ENCODE measurements at regions not wholly inside any gene's neighbourhood (a gene's known extent, or its start where the extent isn't known, plus 50 kb on each side); places are given as distances from the start of the nearest gene placed in this dataset.

DNA sequence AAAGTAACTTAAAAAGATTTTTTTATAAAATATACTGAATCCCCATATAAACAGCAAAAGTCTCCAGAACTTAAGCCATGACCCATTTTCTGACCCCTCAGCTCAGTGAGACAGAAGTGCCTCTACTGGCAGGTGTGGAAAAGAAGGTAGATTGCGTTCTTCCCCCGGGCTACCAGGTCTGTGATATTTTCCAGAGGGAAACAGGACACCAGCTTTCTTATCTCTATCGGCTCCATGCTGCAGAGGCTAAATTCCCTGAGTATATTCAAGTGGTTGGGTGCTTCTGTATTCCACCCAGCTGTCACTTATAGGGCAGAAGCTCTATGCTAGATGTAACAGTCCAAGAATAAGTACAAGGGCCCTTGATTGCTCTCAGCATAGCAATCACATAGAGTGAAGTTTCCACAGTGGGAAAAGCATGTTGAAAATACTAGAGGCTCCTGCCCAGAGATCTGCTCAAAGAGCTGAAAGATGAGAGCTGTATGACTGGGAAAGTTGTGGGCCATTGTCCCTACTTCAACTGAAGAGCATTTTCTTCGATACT lies 687.3 kb downstream of the CDH11 start:
- H3K27ac Mint-ChIP-seq, result no peak overlapping the region
- intact Hi-C loops (cut with micrococcal nuclease), result no loop called here

DNA sequence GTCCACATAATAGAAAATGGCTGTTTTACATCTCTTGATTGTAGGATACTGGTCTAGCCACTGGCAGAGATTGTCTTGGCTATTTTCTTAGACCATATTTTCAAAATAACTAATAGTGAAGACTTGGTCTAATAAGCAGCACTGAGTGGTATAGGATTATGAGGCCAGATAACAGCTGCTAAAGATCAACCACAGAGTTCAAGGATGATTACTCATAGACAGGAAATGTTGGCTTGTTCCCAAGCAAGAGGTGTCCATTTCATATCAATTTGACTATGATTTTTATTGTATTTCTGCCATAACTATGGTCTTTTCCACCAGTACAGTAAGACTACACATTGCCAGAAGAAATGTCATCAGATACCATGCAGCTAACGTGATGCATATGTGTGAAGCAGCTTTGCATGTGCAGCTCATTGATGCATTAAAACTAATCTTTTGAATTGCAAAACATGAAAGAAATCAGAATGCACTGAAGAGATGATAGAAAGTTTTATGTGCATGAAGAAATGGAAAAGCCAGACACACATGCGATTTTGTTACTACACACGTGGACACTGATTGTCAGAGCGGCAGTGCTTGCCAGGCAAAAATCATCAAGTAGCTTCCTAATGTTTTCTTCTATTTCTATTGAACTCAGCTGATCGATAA lies 693.3 kb downstream of the CDH11 start:
- H3K4me1 Mint-ChIP-seq, result no peaks in the 10 kb centered on the region
- H3K4me3 Mint-ChIP-seq, result no peak overlapping the region
- H3K9me3 Mint-ChIP-seq, result peaks cover 19% of the 10 kb centered on the region
- ATAC-seq (ENCODE audit: low read depth) (no peak), DNase-seq (no peak)
- POLR2A ChIA-PET, result no interaction called here
- no peak overlapping the region for H3K27ac Mint-ChIP-seq
- CTCF ChIA-PET, result no interaction called here
- TF ChIP-seq, protein P1, sequence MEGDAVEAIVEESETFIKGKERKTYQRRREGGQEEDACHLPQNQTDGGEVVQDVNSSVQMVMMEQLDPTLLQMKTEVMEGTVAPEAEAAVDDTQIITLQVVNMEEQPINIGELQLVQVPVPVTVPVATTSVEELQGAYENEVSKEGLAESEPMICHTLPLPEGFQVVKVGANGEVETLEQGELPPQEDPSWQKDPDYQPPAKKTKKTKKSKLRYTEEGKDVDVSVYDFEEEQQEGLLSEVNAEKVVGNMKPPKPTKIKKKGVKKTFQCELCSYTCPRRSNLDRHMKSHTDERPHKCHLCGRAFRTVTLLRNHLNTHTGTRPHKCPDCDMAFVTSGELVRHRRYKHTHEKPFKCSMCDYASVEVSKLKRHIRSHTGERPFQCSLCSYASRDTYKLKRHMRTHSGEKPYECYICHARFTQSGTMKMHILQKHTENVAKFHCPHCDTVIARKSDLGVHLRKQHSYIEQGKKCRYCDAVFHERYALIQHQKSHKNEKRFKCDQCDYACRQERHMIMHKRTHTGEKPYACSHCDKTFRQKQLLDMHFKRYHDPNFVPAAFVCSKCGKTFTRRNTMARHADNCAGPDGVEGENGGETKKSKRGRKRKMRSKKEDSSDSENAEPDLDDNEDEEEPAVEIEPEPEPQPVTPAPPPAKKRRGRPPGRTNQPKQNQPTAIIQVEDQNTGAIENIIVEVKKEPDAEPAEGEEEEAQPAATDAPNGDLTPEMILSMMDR (IDR thresholded peaks at IDR 0.05), result no peak
- H3K36me3 Mint-ChIP-seq (ENCODE audit: low read depth), result no peaks in the 10 kb centered on the region
- H3K27me3 Mint-ChIP-seq, result no peaks in the 10 kb centered on the region
- intact Hi-C loops (cut with micrococcal nuclease), result no loop called here

More for the DNA sequence above, 687.3 kb downstream of the CDH11 start:
- CTCF ChIA-PET, result no interaction called here
- DNase-seq, result no peak
- Mint-ChIP-seq H3K4me1 (no peaks in the 10 kb centered on the region), H3K4me3 (no peak overlapping the region), H3K9me3 (peaks cover 14% of the 10 kb centered on the region), H3K27me3 (no peaks in the 10 kb centered on the region), H3K36me3 (ENCODE audit: low read depth) (no peaks in the 10 kb centered on the region)
- TF ChIP-seq, protein P1 (IDR thresholded peaks at IDR 0.05), result no peak
- POLR2A ChIA-PET, result no interaction called here
- ATAC-seq (ENCODE audit: low read depth), result no peak

DNA sequence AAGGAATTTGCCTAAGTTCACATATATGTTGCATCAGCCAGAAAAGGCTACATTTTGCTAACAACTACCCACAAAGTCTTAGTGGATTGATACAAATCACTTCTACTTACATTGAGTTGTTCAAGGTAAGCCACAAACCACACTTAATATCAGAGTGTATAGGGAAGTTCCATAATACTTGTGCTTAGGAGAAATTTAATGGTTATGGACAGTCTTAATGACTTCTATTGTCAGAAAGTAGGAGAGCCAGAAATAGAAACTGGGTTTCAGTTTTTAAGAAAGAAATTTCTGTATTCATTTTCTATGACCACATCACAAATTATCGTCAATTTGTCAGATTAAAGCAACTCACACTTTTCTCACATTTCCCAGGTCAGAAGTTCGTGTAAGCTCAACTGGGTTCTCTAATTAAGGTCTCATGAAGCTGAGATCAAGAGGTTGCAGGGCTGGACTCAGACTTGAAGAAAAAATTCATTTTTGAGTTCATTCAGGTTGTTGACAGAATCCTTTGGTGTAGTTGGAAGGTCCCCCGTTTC lies 695.7 kb downstream of the CDH11 start:
- DNase-seq (no peak), ATAC-seq (ENCODE audit: low read depth) (no peak)
- ChIA-PET CTCF (no interaction called here), POLR2A (no interaction called here)
- H3K4me3 Mint-ChIP-seq, result no peak overlapping the region
- H3K4me1 Mint-ChIP-seq, result no peaks in the 10 kb centered on the region
- intact Hi-C loops (cut with micrococcal nuclease), result no loop called here
- H3K9me3 Mint-ChIP-seq, result peaks cover 9% of the 10 kb centered on the region
- TF ChIP-seq, protein P1 (IDR thresholded peaks at IDR 0.05), result no peak
- H3K27me3 Mint-ChIP-seq, result no peaks in the 10 kb centered on the region
- no peaks in the 10 kb centered on the region for H3K36me3 Mint-ChIP-seq (ENCODE audit: low read depth)
- no peak overlapping the region for H3K27ac Mint-ChIP-seq

DNA sequence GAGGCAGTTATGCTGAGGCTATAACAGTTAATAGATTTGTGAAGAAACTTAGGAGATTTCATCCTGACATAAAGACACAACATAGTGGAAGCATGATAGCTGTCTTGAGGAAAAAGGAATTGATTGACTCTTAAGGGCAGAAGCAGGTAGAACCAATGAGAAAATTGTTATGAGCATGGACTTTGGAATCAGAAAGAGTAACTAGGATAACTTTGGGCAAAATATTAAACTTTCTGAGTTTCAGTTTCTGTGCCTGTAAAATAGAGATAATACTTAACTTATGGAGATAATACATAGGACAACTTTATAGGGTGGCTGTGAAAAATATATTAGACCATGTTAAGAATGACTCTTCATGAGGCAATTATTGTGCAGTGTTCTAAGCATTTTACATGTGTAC lies 696.5 kb downstream of the CDH11 start:
- TF ChIP-seq, protein P1 (IDR thresholded peaks at IDR 0.05), result no peak
- no peak overlapping the region for H3K4me3 Mint-ChIP-seq
- ATAC-seq (ENCODE audit: low read depth) (no peak), DNase-seq (no peak)
- no peaks in the 10 kb centered on the region for H3K27me3 Mint-ChIP-seq
- intact Hi-C loops (cut with micrococcal nuclease), result no loop called here
- H3K36me3 Mint-ChIP-seq (ENCODE audit: low read depth), result no peaks in the 10 kb centered on the region
- CTCF ChIA-PET, result no interaction called here
- H3K27ac Mint-ChIP-seq, result no peak overlapping the region
- POLR2A ChIA-PET, result no interaction called here
- H3K4me1 Mint-ChIP-seq, result no peaks in the 10 kb centered on the region
- peaks cover 9% of the 10 kb centered on the region for H3K9me3 Mint-ChIP-seq

DNA sequence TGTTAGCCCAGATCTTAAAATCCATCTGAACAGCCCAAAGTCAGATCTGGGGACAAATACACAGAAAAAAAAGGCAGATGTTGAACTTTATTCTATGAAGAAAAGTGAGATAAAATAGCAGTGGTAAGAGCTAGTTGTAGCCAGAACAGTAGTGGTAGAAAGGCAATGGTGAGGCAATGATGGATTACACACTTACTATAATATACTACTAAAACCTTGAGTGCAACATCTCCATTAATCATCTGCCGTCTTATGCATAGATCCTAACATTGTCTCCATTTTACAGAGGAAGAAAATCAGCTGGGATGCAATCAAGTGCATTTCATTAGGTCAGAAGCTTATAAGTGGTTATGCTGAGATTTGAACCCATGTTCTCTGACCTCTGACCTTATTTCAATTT lies 699.6 kb downstream of the CDH11 start:
- intact Hi-C loops (cut with micrococcal nuclease), result no loop called here
- ChIA-PET POLR2A (no interaction called here), CTCF (no interaction called here)
- TF ChIP-seq, protein P1 (IDR thresholded peaks at IDR 0.05), result no peak
- no peak for DNase-seq
- Mint-ChIP-seq H3K9me3 (peaks cover 10% of the 10 kb centered on the region), H3K4me3 (no peak overlapping the region), H3K27ac (no peak overlapping the region), H3K36me3 (ENCODE audit: low read depth) (no peaks in the 10 kb centered on the region), H3K27me3 (no peaks in the 10 kb centered on the region), H3K4me1 (no peaks in the 10 kb centered on the region)
- ATAC-seq (ENCODE audit: low read depth), result no peak

All from activated B cell treated with CpG ODN at 0.5 μM for 24 hours (primary cell).